H1 (cell line): ENCODE measurements at regions not wholly inside any gene's neighbourhood (a gene's known extent, or its start where the extent isn't known, plus 50 kb on each side); places are given as distances from the start of the nearest gene placed in this dataset.

Experiments
- CTCF ChIA-PET: fragments of 300-600 bp; sonication (Branson Sonifier 250); formaldehyde crosslinking; loops from one replicate; lab custom pipeline; 2021; ENCODE audit not compliant: partially characterized antibody; lab: Charles Lee
- POLR2A ChIA-PET: fragments of 300-600 bp; sonication (Branson Sonifier 250); formaldehyde crosslinking; loops from one replicate; lab custom pipeline; 2021; ENCODE audit warnings: inconsistent platforms; ENCODE audit not compliant: partially characterized antibody; lab: Charles Lee
- DNase-seq, 2 experiments: peaks; one replicate each; pipeline versions ENCODE4 v3.0.0 to v3.0.0-alpha.2; 2010 to 2022; ENCODE audit warnings: low spot score in 2 of 2, low read depth in 1 of 2, mixed read lengths in 1 of 2
- FAIRE-seq: peaks from 2 replicates; lab custom pipeline; 2011; peaks lifted over from hg19 to GRCh38; lab: Jason Lieb, UNC
- H2AFZ ChIP-seq: 2 replicates; pipeline ENCODE4 v1.8.1; 2012; ENCODE audit warnings: low read length, inconsistent platforms
- H2AK5ac ChIP-seq: 2 replicates; pipeline ENCODE4 v1.6.1; 2013; ENCODE audit warnings: low read depth, low read length
- H2BK120ac ChIP-seq: replicated peaks from 2 replicates; pipeline ENCODE3; 2013; ENCODE audit warnings: low read depth, low read length, inconsistent platforms
- H2BK12ac ChIP-seq: 2 replicates; pipeline ENCODE4 v1.6.1; 2013; ENCODE audit warnings: low read depth, low read length
- H2BK15ac ChIP-seq: 2 replicates; pipeline ENCODE4 v1.6.1; 2013; ENCODE audit warnings: low read length
- H2BK20ac ChIP-seq: 2 replicates; pipeline ENCODE4 v1.6.1; 2013; ENCODE audit warnings: low read length
- H2BK5ac ChIP-seq: 2 replicates; pipeline ENCODE4 v1.6.1; 2013; ENCODE audit warnings: low read depth, low read length
- H3K14ac ChIP-seq: 2 replicates; pipeline ENCODE4 v1.6.1; 2013; ENCODE audit warnings: inconsistent platforms; ENCODE audit not compliant: insufficient read length
- H3K18ac ChIP-seq: 2 replicates; pipeline ENCODE4 v1.6.1; 2013; ENCODE audit warnings: low read length; ENCODE audit errors: extremely low read depth
- H3K23ac ChIP-seq: 2 replicates; pipeline ENCODE4 v1.6.1; 2013; ENCODE audit warnings: inconsistent platforms; ENCODE audit not compliant: insufficient read length
- H3K23me2 ChIP-seq: 2 replicates; pipeline ENCODE4 v1.6.1; 2013; ENCODE audit warnings: low read depth, low read length
- H3K27ac ChIP-seq: 2 replicates; pipeline ENCODE4 v1.6.1; 2011; ENCODE audit warnings: low read depth, low read length, inconsistent platforms
- H3K27me3 ChIP-seq, 4 experiments: replicated peaks in 1 of 4; 1 replicate in 1 of 4; 2 replicates in 3 of 4; pipeline versions ENCODE4 v1.6.1 to v1.8.1; 2011 to 2013; ENCODE audit warnings: low read length in 3 of 4, mild to moderate bottlenecking in 3 of 4, inconsistent platforms in 2 of 4, mixed read lengths in 2 of 4, moderate library complexity in 1 of 4; ENCODE audit not compliant: control insufficient read depth in 3 of 4, insufficient read depth in 3 of 4; ENCODE audit errors: extremely low read depth in 1 of 4
- H3K36me3 ChIP-seq, 4 experiments: 2 replicates each; pipeline versions ENCODE4 v1.6.1 to v1.8.1; 2011 to 2013; ENCODE audit warnings: mild to moderate bottlenecking in 4 of 4, low read length in 3 of 4, moderate library complexity in 2 of 4, control low read depth in 1 of 4, inconsistent platforms in 1 of 4; ENCODE audit not compliant: insufficient read depth in 4 of 4, control insufficient read depth in 2 of 4
- H3K4ac ChIP-seq: replicated peaks from 2 replicates; pipeline ENCODE3; 2013; ENCODE audit warnings: low read length, low read depth, mixed read lengths, inconsistent platforms; ENCODE audit not compliant: insufficient read length
- H3K4me1 ChIP-seq, 4 experiments: replicated peaks in 1 of 4; 1 replicate in 1 of 4; 2 replicates in 3 of 4; pipeline versions ENCODE4 v1.6.1 to v1.8.1; 2011 to 2013; ENCODE audit warnings: low read length in 3 of 4, inconsistent platforms in 2 of 4, mixed read lengths in 1 of 4; ENCODE audit not compliant: insufficient read depth in 4 of 4, control insufficient read depth in 3 of 4
- H3K4me2 ChIP-seq, 2 experiments: 2 replicates each; pipeline versions ENCODE4 v1.6.1 to v1.8.1; 2011 to 2013; ENCODE audit warnings: low read depth in 2 of 2, low read length in 2 of 2, control low read depth in 1 of 2, inconsistent platforms in 1 of 2, mild to moderate bottlenecking in 1 of 2; ENCODE audit not compliant: insufficient read depth in 1 of 2
- H3K4me3 ChIP-seq, 4 experiments: fragments of 200-600, 300-600 bp in 1 of 4; sonication (generic), shearing (Covaris generic), sonication (Bioruptor Twin) in 1 of 4; 2 replicates each; pipeline versions ENCODE4 v1.5.1 to v1.8.1; 2011 to 2016; ENCODE audit warnings: low read length in 4 of 4, low read depth in 3 of 4, control low read depth in 2 of 4, inconsistent platforms in 2 of 4, mild to moderate bottlenecking in 2 of 4, mixed read lengths in 1 of 4, moderate library complexity in 1 of 4; ENCODE audit not compliant: insufficient read depth in 2 of 4; ENCODE audit errors: extremely low read depth in 1 of 4
- H3K56ac ChIP-seq: replicated peaks from 2 replicates; pipeline ENCODE3; 2013; ENCODE audit warnings: low read depth, mild to moderate bottlenecking, mixed read lengths, low read length, inconsistent platforms; ENCODE audit not compliant: insufficient read length
- H3K79me1 ChIP-seq: 2 replicates; pipeline ENCODE4 v1.6.1; 2013; ENCODE audit warnings: low read depth, low read length, control low read depth
- H3K79me2 ChIP-seq, 2 experiments: 2 replicates each; pipeline versions ENCODE4 v1.6.1 to v1.8.1; 2012 to 2013; ENCODE audit warnings: low read length in 2 of 2, mild to moderate bottlenecking in 2 of 2, inconsistent platforms in 1 of 2; ENCODE audit not compliant: insufficient read depth in 2 of 2, control insufficient read depth in 1 of 2
- H3K9ac ChIP-seq, 4 experiments: replicated peaks in 1 of 4; 1 replicate in 1 of 4; 2 replicates in 3 of 4; pipeline versions ENCODE4 v1.6.1 to v1.8.1; 2011 to 2013; ENCODE audit warnings: low read depth in 3 of 4, low read length in 3 of 4, control low read depth in 2 of 4, mild to moderate bottlenecking in 2 of 4, moderate library complexity in 2 of 4, inconsistent platforms in 1 of 4; ENCODE audit errors: extremely low read depth in 1 of 4
- H3K9me3 ChIP-seq, 2 experiments: 2 replicates each; pipeline versions ENCODE4 v1.6.1 to v1.8.1; 2012 to 2013; ENCODE audit warnings: mild to moderate bottlenecking in 2 of 2, moderate library complexity in 2 of 2, control low read depth in 1 of 2, inconsistent platforms in 1 of 2, low read depth in 1 of 2, low read length in 1 of 2, mixed read lengths in 1 of 2; ENCODE audit not compliant: insufficient read depth in 2 of 2
- H4K20me1 ChIP-seq, 2 experiments: replicated peaks in 1 of 2; 2 replicates each; pipeline versions ENCODE3 to v1.8.1; 2011 to 2013; ENCODE audit warnings: inconsistent platforms in 2 of 2, low read length in 2 of 2, mild to moderate bottlenecking in 1 of 2; ENCODE audit not compliant: insufficient read depth in 2 of 2, control insufficient read depth in 1 of 2
- H4K5ac ChIP-seq: 2 replicates; pipeline ENCODE4 v1.6.1; 2013; ENCODE audit warnings: low read length, low read depth, mixed read lengths, inconsistent platforms; ENCODE audit not compliant: insufficient read length
- H4K8ac ChIP-seq: 2 replicates; pipeline ENCODE4 v1.8.0; 2013; ENCODE audit warnings: mild to moderate bottlenecking, moderate library complexity, low read length, inconsistent platforms; ENCODE audit not compliant: insufficient read depth; ENCODE audit errors: extremely low read depth
- H4K91ac ChIP-seq: replicated peaks from 2 replicates; pipeline ENCODE3; 2013; ENCODE audit warnings: low read length, mixed read lengths, inconsistent platforms; ENCODE audit not compliant: insufficient read length
- ASH2L ChIP-seq: fragments of 200-600, 300-600 bp; sonication (generic); IDR thresholded peaks from one replicate; pipeline ENCODE4 v1.7.1; 2017; ENCODE audit warnings: low read length
- CBX8 ChIP-seq: fragments of 300-800, 300-1000 bp; sonication (generic); IDR thresholded peaks from 2 replicates; pipeline ENCODE4 v1.7.1; 2016; ENCODE audit warnings: low read depth, low read length, borderline replicate concordance
- CEBPB ChIP-seq: IDR thresholded peaks from 2 replicates; pipeline ENCODE4 v1.6.1; 2012; ENCODE audit warnings: low read depth, low read length
- CHD2 ChIP-seq: IDR thresholded peaks from 2 replicates; pipeline ENCODE4 v1.6.1; 2012; ENCODE audit warnings: low read length, improper control_type of control experiment
- EP300 ChIP-seq, 2 experiments: IDR thresholded peaks; 1 replicate in 1 of 2; 2 replicates in 1 of 2; pipeline ENCODE4 v1.6.1; 2011 to 2012; ENCODE audit warnings: low read depth in 2 of 2, low read length in 2 of 2, mild to moderate bottlenecking in 2 of 2, borderline replicate concordance in 1 of 2, inconsistent platforms in 1 of 2, moderate library complexity in 1 of 2
- EZH2 ChIP-seq: fragments of 200-600 bp; sonication (generic); IDR thresholded peaks from 2 replicates; pipeline ENCODE4 v1.7.1; 2012; ENCODE audit warnings: low read depth, mild to moderate bottlenecking, moderate library complexity, low read length, inconsistent platforms; ENCODE audit not compliant: severe bottlenecking
- KDM5A ChIP-seq: fragments of 200-600 bp; IDR thresholded peaks from 2 replicates; pipeline ENCODE4 v1.7.1; 2012; ENCODE audit warnings: mild to moderate bottlenecking, low read length, inconsistent platforms, mixed read lengths
- NRF1 ChIP-seq: IDR thresholded peaks from 2 replicates; pipeline ENCODE4 v1.6.1; 2011; ENCODE audit warnings: mild to moderate bottlenecking, low read depth, low read length, improper control_type of control experiment
- RAD21 ChIP-seq, 2 experiments: IDR thresholded peaks in 1 of 2; conservative IDR thresholded peaks in 1 of 2; 2 replicates each; pipeline ENCODE4 v1.6.1; 2011; ENCODE audit warnings: low read depth in 2 of 2, low read length in 2 of 2, improper control_type of control experiment in 1 of 2, inconsistent platforms in 1 of 2, mild to moderate bottlenecking in 1 of 2, moderate library complexity in 1 of 2
- WGBS, 2 experiments: shearing (Covaris generic) in 1 of 2; methylation state at CpG; one replicate each; pipeline versions ENCODE4 v1.1.6 to v1.1.7; 2013 to 2015; ENCODE audit warnings: low lambda C conversion rate in 2 of 2, mixed read lengths in 2 of 2, inconsistent platforms in 1 of 2, low coverage in 1 of 2, missing lambda C conversion rate in 1 of 2; ENCODE audit not compliant: insufficient replicate concordance in 2 of 2, insufficient coverage in 1 of 2, insufficient read length in 1 of 2; ENCODE audit errors: extremely low coverage in 1 of 2, missing lambda C conversion rate in 1 of 2; 5-methylcytosine and 5-hydroxymethylcytosine counted together
- TF ChIP-seq, protein P1 (sequence below): IDR thresholded peaks from 2 replicates; pipeline ENCODE4 v1.6.1; 2012; ENCODE audit warnings: inconsistent platforms
- TF ChIP-seq, protein P2 (sequence below): IDR thresholded peaks from 2 replicates; pipeline ENCODE4 v1.6.1; 2011; ENCODE audit warnings: low read depth, mild to moderate bottlenecking, low read length; ENCODE audit not compliant: insufficient read depth

DNA sequence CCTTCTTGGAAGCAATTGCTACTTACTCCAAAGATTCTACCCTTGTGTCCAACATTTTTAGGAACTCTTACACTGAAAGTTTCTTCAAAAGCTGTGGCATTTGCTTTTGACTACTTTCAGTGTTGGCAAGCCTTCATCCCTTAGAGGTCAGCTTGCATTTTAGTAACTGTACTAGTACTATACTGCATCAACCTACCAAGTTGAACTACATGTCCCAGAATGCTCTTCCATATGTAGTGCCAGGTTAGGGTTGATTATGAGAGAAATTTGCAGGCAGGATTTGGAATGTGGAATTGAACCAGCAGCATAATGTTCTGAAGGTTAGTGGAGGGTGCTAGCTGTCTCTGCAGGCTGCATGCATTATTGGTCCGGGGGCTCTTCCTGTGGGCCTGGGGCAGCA is 189.9 kb upstream of the FOXN2 start:
- H2AFZ ChIP-seq, result no peak overlapping the region
- no peak overlapping the region for H4K8ac ChIP-seq
- no peak overlapping the region for H2BK5ac ChIP-seq
- H3K36me3 ChIP-seq, result peaks cover 0 to 2% (median 0%) of the 10 kb centered on the region in 4 experiments; a peak in 1 of 8 replicates
- no peaks in the 10 kb centered on the region for H3K79me1 ChIP-seq
- no peaks in the 10 kb centered on the region for H3K79me2 ChIP-seq
- H3K4me2 ChIP-seq, result no peak overlapping the region
- H4K20me1 ChIP-seq, result no peaks in the 10 kb centered on the region
- DNase-seq (no peak), FAIRE-seq (no peak)
- H3K9ac ChIP-seq, result no peak overlapping the region; a peak in 1 of 7 replicates
- POLR2A ChIA-PET, result no interaction called here
- H3K56ac ChIP-seq, result no peak overlapping the region
- H2BK120ac ChIP-seq, result no peak overlapping the region
- 100% methylated on average over 1 of the region's 1 CpG; no CpG with 5 or more reads in 1 of the 2 experiments for WGBS, 2 experiments
- H4K5ac ChIP-seq, result no peak overlapping the region
- no peak overlapping the region for H2AK5ac ChIP-seq
- H2BK12ac ChIP-seq, result no peak overlapping the region
- CTCF ChIA-PET, result interaction anchor here (1.0 to 1.3 kb wide), 2 partner anchors 296 to 302 kb away, joined by 3 read pairs; no protein-coding TSS in a partner anchor
- no peak overlapping the region for H4K91ac ChIP-seq
- H3K4ac ChIP-seq, result no peak overlapping the region
- no peak overlapping the region for H3K18ac ChIP-seq
- H3K14ac ChIP-seq, result no peak overlapping the region
- no peak overlapping the region for H3K23ac ChIP-seq
- H2BK15ac ChIP-seq, result no peak overlapping the region
- H3K23me2 ChIP-seq, result no peaks in the 10 kb centered on the region; the same call in 1 of the 2 replicates
- H3K9me3 ChIP-seq, result no peaks in the 10 kb centered on the region
- H3K27ac ChIP-seq, result no peak overlapping the region
- H3K4me1 ChIP-seq, result no peaks in the 10 kb centered on the region
- no peak overlapping the region for H3K4me3 ChIP-seq
- no peak overlapping the region for H2BK20ac ChIP-seq
- H3K27me3 ChIP-seq, result no peaks in the 10 kb centered on the region
- no peak for TF ChIP-seq EZH2
- no peak for TF ChIP-seq KDM5A
- no peak for TF ChIP-seq CBX8
- TF ChIP-seq EP300 (IDR thresholded peaks at IDR 0.05; ENCODE audit: borderline replicate concordance in 1 of 2, low read depth in 2 of 2, low read length in 2 of 2), result no peak
- TF ChIP-seq NRF1, result no peak
- no peak for TF ChIP-seq RAD21 (IDR thresholded peaks at IDR 0.05 in 1 of 2, conservative IDR thresholded peaks at IDR 0.05 in 1 of 2; ENCODE audit: low read depth in 2 of 2, low read length in 2 of 2)
- TF ChIP-seq, protein P1, sequence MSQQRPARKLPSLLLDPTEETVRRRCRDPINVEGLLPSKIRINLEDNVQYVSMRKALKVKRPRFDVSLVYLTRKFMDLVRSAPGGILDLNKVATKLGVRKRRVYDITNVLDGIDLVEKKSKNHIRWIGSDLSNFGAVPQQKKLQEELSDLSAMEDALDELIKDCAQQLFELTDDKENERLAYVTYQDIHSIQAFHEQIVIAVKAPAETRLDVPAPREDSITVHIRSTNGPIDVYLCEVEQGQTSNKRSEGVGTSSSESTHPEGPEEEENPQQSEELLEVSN, result no peak
- TF ChIP-seq CEBPB, result no peak
- TF ChIP-seq, protein P2, sequence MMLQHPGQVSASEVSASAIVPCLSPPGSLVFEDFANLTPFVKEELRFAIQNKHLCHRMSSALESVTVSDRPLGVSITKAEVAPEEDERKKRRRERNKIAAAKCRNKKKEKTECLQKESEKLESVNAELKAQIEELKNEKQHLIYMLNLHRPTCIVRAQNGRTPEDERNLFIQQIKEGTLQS, result no peak
- no peak for TF ChIP-seq CHD2
- no peak for TF ChIP-seq ASH2L
